HG03108 (cell line): ENCODE measurements at regions not wholly inside any gene's neighbourhood (a gene's known extent, or its start where the extent isn't known, plus 50 kb on each side); places are given as distances from the start of the nearest gene placed in this dataset.
"Not testable (repeated sequence)": the region's sequence is repeated elsewhere in the genome, so short reads cannot be mapped to it uniquely, and the experiment has no call there.

Experiments
- ATAC-seq: cut with Tn5 transposase; IDR thresholded peaks from one replicate; pipeline ENCODE4 v1.9.1; 2021; ENCODE audit warnings: moderate library complexity; ENCODE audit not compliant: unreplicated experiment

DNA sequence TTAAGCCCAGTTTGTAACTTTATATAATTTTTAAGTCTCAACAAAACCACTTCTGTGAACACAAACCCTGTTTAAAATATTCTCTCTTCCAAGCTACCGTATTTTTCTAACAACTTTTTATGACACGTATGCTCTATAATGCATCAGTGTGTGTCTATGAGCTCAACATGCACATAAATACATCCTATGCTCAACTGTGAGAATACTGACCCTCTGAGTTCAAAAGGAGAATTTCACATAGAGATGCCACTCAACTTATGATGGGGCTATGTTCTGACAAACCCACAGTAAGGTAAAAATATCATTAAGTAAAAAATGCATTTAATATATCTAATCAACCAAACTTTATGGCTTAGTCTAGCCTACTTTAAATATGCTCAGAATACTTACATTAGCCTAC is 1139.7 kb upstream of the SPRY2 start:
- ATAC-seq: no peak

DNA sequence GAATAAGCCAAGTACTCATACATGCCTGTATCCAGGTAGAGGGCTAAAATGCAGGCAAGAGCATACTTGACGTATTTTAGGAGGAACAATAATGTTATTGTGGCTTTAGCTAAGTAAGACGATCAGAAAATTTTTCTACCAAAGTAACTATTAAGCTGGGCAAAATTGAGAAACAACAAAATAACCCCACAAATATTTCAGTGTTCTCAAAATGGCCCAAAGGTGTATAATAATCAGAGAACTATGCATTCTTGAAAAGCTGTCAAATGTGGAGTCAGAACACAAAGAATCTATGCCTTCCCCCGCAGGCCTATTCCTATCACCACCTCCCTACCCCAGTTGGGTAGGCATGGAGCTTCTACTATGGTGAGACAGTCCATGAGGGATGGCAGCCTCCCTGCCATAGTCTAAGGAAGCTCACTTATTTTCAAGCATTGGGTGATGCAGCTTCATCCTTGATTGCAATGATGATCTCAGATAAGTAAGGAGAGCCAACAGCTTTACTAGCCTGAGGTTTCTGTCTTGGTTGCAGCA is 1132.5 kb upstream of the SPRY2 start:
- no peak for ATAC-seq

DNA sequence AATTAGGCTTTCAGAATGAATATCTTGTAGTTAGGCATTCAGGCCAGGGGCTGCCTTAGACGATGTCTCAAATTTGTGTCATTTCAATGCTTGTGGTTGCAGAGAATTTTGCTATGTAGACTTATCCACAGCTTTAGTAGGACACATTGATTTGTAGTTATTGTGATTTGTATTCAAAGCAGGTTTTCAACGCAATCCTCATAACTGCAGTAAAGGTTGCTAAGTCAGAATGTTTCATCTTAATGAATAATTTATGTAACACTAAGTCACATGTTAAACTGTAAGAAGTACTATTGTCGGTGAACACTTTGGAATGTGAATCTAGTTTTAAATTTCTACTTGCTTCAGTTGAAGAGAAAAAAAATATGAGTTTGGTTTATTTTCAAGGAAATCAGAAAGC is 1117.2 kb upstream of the SPRY2 start:
- ATAC-seq: no peak

DNA sequence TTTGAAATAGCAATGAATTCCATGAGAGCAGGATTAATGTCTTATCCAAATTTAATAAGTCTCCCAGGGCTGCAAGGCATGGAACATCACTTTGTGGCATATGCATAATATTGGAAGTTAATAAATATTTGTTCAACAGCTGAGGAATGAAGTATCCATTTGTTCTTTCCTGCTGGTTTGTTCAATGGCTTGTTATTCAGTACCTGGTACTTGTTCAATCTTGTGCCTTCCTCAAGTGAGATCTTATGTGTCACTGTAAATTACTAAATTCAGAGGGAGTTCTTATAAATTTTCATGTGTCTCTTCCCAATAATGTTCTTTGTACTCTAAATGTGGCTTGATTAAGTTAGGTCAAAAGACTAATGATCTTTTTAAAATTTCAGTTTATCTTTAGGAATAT is 1105.5 kb upstream of the SPRY2 start:
- no peak for ATAC-seq

DNA sequence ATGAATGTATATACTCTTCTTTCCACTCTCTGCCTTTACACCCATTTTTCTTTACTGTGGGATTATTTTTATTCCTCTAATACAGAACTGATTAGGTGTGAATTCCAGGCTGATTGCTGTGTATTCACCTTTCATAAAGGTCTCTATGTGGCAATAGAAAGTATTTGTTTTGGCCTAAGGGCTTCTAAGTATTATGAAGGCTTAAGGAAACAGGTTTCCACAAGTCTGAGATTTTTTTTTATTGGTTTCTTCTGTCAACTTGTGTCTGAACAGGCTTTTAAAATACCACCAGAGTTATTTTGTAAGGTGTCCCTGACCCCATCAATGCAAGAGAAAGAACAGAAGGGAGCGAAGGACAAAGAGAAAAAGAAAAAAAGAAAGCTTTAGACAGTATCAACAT is 1102.0 kb upstream of the SPRY2 start:
- no peak for ATAC-seq

DNA sequence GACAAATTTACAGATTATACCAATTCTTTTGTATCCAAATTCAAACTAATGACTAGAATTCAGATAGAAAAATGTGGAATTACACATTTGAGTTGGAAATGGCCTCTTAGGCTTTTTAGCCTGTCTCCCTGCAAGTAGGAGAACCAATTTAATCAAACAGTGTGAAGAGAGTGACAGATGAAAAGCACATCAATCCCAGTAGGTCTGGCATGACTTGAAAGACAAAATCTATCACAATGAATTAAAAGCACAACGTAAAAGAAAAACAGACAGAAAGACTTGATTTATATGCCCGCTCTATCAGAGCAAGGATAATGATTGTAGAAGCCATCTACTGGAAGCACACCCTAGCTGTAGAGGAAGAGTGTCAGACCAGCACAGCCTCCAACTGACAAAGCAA is 1084.4 kb upstream of the SPRY2 start:
- no peak for ATAC-seq

DNA sequence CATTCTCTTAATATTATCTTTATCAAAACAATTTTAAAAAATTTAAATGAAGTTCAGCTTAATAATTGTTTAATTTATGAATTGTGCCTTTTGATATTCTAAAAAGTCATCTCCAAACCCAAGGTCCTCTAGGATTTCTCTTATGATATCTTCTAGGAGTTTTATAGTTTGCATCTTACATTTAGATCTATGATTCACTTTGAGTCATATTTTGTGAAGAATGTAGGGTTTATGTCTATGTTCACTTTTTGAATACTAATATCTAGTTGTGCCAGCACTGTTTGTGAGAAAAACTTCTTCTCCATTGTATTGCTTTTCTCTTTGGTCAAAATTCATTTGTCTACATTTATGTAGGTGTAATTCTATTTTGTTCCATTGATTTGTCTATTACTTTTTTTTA is 1068.4 kb upstream of the SPRY2 start:
- ATAC-seq: no peak

DNA sequence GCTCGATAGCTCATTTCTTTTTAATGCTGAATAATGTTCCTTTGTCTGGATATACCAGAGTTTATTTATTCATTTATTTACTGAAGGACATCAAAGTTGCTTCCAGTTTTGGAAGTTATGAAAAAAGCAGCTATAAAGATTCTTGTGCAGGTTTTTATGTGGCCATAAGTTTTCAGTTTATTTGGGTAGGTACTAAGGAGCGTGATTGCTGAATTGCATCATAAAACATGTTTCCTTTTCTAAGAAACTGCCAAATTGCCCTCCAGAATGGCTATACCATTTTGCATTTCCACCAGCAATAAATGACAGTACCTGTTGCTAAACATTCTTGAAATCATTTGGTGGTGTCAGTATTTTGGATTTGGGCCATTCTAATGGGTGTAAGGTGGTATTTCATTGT is 1067.7 kb upstream of the SPRY2 start:
- no peak for ATAC-seq

DNA sequence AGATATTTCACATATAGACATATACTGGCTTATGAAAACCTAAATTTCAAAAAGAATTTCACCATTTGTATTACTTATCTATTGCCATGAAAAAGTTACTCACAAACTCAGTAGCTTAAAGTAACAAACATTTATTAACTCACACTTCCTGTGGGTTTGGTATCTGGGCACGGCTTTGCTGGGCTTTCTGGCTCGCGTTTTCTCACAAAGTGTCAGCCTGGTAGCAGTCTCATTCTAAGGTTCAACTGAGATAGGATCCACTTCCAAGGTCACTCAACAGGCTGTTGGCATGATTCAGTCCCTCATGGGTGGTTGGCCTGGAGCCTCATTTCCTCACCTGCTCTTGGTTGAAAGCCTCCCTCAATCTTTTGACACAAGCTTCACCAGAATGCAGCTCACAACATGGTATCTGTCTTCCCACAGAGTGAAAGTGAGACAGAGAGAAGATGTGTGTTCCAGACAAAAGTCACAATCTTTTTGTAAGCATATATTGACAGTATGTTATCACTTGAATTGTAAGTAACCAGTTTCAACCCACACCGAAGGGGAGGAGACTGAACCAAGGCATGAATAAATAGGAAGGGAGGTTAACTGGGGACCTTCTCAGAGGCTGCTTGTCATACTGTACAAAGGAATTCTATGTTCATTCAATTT is 1065.8 kb upstream of the SPRY2 start:
- ATAC-seq: peak; percentile 85

DNA sequence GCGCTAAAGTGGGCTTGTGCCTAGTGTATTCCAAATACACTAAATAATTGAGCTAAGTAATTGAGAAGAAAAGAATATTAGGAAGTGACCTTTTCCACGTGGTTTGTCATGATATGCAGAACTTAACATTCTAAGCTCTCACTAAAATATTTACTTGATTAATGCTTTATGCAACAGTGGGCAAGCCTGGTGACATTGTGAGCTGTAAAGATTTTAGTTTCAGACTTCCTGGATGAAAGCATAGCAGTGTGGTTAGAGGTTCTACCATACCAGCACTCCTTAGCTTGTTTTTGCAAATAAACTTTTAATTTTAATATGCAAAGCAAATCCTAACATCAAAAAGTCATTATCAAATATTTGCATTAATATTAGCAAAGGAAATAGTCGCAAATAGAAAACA is 1065.1 kb upstream of the SPRY2 start:
- ATAC-seq: peak; percentile 30

DNA sequence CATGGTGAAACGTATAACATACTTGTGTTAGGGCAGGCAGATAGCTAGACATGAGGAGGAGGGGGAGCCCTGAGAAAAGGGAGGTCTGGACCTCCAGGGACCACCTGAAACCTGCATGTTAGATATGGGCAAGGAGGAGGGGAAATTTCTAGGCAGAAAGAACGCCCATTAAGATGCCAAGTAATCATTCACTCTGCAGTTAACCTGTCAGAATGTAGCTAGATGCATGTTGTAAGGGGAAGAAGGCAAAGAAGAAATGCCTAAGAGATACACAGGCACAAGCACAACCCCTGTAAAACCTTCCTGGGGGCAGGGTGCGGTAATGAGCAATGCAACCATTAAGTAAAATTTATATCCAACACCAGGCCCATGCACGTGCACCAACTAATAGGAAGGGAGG is 1055.3 kb upstream of the SPRY2 start:
- no peak for ATAC-seq

DNA sequence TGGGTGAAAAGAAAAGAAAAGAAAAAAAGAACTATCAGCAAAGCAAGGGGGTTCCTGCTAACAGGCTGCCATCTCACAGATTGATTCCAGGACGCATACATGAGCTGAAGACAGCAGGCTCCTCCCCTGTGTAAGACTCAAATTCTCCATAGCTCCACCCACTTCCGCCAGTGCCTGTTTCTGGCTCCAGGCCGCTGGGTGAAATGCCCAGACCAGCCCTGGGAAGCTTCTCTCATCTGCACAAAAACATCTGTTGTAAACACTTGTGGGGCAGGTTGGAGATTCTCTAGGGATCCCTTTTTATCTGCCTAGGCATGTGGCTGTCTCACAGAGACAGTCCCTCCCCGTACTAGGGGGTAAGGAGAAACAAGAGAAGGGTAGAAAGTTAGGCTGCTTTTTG is 1054.4 kb upstream of the SPRY2 start:
- ATAC-seq: no peak

DNA sequence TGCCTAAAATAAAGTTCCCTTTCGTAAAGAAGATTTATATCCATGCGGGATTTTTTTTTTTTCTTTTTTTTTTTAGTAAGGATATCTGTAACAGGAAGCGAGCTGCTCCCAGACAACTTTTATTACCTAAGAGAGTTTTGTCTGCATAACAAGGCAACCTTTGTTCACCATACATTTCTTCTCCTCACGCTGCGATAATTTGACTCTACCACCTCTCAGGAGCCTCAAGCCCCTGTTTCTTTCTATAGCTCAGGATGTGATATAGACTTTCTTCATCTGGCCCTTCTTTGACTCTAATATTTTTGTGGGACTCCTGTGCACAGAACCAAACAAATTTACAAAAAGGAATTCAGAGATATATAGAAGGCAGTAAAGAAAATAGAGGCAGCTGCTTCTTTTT is 1053.7 kb upstream of the SPRY2 start:
- ATAC-seq: no peak

DNA sequence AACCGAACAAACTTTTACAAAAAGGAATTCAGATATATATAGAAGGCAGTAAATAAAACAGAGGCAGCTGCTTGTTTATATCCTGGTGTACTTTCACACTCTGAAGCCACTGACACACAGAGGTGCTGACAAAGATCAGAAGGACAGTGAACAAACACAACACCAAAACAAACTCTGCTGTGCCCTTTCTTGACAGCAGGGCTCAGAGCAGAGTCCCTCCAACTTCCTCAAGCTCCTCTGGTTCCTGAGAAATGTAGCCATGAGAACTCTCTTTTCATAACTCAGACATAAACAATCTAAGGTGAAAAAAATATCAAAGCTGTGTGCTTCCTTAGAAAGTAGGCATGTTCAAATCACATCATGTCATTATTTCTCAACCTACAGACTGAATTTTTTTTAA is 1052.8 kb upstream of the SPRY2 start:
- no peak for ATAC-seq

DNA sequence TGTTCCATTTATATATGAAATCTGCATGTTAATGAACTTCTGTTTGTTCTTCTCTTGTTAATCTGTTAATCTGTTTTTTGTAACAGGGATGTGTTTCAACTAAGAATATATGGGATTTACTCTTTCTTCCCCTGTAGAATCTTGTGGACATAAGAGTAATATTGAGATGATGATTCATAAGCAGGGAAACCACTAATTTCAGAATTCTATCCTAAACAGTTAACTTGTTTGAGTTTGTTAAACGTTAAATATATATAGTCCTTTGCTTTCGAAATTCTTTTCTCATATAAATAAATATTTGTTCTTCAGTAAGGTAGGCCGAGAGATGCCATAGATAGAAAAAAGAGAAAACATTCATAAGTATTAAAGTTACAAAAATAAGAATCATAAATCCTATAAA is 1052.2 kb upstream of the SPRY2 start:
- ATAC-seq: no peak

DNA sequence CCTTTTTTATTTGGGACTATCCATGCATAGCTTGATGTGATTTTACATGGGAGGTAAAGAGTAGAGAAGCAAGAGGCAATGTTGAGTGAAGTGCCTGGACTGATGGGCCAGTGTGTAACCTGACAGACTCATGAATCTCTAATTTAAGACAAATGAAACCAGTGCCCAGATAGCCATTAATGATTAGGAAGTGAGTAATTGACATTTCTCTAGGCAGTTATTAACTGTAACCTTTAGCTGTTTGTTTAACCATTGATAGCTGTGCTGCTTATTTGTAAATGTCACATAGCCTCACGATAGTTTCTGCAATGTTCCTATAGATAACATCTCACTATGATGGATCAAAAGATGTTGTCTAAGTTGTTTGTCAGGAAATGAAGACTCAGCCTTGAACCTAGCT is 1047.5 kb upstream of the SPRY2 start:
- no peak for ATAC-seq

DNA sequence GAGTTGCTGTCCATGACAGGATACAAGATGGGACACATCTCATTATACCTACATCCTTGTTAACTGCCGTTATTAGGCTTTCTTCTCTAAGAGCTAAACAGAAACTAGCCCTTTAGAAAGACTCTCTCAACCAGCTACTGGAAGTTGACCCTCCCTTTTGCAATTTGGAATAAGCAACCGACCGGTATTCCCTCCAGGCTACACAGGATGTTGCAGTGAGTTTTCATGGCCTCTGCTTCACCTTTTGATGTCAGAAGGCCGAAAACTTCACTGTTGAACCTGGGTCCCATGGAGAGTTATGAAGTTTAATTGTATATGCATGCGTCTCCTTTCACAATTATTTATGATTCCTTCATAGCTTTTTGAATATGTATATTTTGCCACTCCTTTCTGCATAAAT is 1042.5 kb upstream of the SPRY2 start:
- no peak for ATAC-seq

DNA sequence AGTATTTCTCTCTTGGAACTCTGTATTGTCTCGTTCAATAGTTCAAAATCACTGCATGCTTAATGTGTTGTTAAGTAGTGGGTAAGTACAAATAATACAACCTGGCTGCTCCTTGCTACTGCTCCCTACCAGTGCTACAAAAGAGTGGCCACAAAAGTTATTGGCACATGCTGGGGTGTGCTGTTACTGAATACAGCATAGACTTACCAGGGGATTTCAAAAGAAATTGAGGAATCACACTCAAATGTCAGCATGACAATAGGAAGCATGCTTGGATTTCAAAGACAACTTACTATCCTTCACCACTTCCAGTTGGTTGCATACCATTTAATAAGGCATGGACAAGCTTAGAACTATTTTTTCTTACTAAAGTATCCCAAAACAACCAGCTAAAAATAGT is 1041.3 kb upstream of the SPRY2 start:
- no peak for ATAC-seq

DNA sequence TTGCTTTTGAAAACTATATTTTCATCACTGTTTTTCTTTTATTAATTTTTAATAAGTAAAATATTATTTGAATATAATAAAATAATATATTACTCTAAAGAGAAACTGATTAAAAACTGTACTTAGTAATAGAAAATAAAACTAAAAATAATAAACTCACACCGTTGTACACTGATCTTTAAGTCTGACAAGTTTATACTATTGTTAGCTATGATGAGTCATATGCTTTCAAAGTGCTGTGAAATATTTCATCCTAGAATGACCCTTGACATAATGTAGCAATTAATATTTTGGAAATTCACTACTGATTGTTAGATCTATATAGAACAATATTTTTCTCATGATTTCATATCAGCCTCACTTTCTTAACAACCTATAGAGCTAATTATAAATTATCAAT is 1040.6 kb upstream of the SPRY2 start:
- ATAC-seq: no peak

DNA sequence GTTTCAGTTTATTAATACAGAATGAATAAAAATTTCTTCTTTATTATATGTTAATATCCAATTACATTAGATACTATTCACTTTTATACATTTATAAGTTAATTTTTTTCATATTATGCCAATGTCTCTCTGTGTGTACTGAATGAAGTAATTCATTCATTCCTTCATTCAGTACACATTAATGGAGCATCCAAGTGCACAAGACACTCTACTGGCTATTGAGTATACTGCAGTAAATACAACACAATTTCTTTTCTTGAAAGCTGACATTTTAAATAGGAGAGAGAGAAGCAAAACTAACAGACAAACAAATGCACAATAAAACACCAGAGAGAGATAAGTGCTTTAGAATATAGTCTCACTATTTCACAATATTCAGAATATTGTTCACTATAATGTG is 1038.3 kb upstream of the SPRY2 start:
- ATAC-seq: no peak

DNA sequence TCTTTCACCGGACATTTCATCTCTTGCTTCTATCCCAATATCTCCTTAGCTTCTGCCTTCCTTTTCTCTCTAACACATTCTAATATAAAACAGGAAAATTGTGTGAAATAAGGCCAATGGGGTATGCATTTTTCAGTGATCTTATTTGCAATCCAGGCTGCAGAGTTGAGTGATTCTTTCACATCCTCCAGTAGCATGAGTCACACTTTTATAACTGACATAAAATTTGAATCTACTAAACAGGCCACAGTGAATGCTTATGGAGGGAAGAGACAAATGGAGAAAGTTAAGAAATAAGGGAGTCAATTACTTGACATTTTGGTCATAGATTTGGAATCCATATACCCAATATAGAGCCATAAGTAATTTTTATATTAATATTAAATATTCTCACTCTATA is 1037.0 kb upstream of the SPRY2 start:
- no peak for ATAC-seq

DNA sequence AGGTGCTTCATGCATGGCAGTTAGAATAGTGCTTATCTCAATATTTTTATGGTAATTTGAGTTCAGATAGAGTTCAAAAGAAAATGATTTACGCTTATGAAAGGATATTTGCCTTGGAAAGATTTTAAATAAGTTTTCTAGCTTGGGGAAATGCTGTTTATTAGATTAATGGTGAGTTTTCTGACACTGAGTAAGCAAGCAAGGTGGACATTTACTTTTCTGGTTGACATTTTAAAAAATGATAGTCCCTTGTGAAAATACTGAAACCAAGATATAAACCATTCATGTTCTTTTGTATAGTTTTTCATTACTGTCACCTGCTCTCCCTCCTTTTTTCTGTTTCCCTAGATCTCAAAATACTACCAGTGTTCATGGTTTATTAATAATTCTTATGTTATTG is 1034.8 kb upstream of the SPRY2 start:
- ATAC-seq: no peak

DNA sequence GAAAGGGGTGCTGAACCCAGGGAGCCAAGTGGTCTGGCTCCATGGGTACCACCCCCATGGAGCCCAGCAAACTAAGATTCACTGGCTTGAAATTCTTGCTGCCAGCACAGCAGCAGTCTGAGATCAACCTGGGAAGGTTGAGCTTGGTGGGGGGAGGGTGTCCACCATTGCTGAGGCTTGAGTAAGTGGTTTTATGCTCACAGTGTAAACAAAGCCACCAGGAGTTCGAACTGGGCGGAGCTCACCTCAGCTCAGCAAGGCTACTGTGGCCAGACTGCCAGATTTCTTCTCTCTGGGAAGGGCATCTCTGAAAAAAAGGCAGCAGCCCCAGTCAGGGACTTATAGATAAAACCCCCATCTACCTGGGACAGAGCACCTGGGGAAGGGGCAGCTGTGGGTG is 1021.8 kb upstream of the SPRY2 start:
- not testable (repeated sequence) for ATAC-seq
